ENCODE measurements at regions not wholly inside any gene's neighbourhood (a gene's known extent, or its start where the extent isn't known, plus 50 kb on each side); places are given as distances from the start of the nearest gene placed in this dataset.

- TF ChIP-seq CTCF (IDR thresholded peaks at IDR 0.05; ENCODE audit: low read depth, low read length) (no peak), EZH2phosphoT487 (IDR thresholded peaks at IDR 0.05; ENCODE audit: low read depth) (no peak)
Measured at GRCh38 chr1:112209493-112209892, 186.5 kb upstream of the CTTNBP2NL start.

Measured in OCI-LY3 (cell line).